Smooth muscle cell (in vitro differentiated cells): ENCODE measurements at regions not wholly inside any gene's neighbourhood (a gene's known extent, or its start where the extent isn't known, plus 50 kb on each side); places are given as distances from the start of the nearest gene placed in this dataset.

ENCODE experiments used
- DNase-seq: peaks from one replicate; lab custom pipeline; 2025; ENCODE audit not compliant: unreplicated experiment; lab: John Stamatoyannopoulos, UW
- H2AFZ ChIP-seq: fragments of 200-600 bp; sonication (generic); 2 replicates; pipeline ENCODE4 v1.6.0; 2016; ENCODE audit warnings: antibody characterized with exemption, low read depth, mild to moderate bottlenecking
- H3F3A ChIP-seq: fragments of 200-600 bp; sonication (generic); 2 replicates; pipeline ENCODE4 v1.6.0; 2017; ENCODE audit warnings: antibody characterized with exemption, low read depth
- H3K27ac ChIP-seq: fragments of 200-600 bp; sonication (generic); 2 replicates; pipeline ENCODE4 v1.5.1; 2016; ENCODE audit warnings: low read depth, mild to moderate bottlenecking
- H3K27me3 ChIP-seq: fragments of 200-600 bp; sonication (generic); 2 replicates; pipeline ENCODE4 v1.6.1; 2016; ENCODE audit warnings: low read depth, mild to moderate bottlenecking
- H3K36me3 ChIP-seq: fragments of 200-600 bp; sonication (generic); 2 replicates; pipeline ENCODE4 v1.5.1; 2016; ENCODE audit warnings: low read depth
- H3K4me1 ChIP-seq: fragments of 200-600 bp; sonication (generic); 2 replicates; pipeline ENCODE4 v1.5.1; 2016; ENCODE audit warnings: low read depth
- H3K4me2 ChIP-seq: fragments of 200-600 bp; sonication (generic); 2 replicates; pipeline ENCODE4 v1.6.0; 2016; ENCODE audit warnings: mild to moderate bottlenecking
- H3K4me3 ChIP-seq: fragments of 200-600 bp; sonication (generic); 2 replicates; pipeline ENCODE4 v1.5.1; 2016; ENCODE audit warnings: mild to moderate bottlenecking
- H3K79me2 ChIP-seq: fragments of 200-600 bp; sonication (generic); 2 replicates; pipeline ENCODE4 v1.6.0; 2016; ENCODE audit warnings: low read depth, mild to moderate bottlenecking
- H3K9ac ChIP-seq: fragments of 200-600 bp; sonication (generic); 2 replicates; pipeline ENCODE4 v1.6.0; 2016; ENCODE audit warnings: low read depth
- H3K9me3 ChIP-seq: fragments of 200-600 bp; sonication (generic); replicated peaks from 2 replicates; pipeline ENCODE4 v1.5.1; 2016; ENCODE audit warnings: low read depth
- H4K20me1 ChIP-seq: fragments of 200-600 bp; sonication (generic); 2 replicates; pipeline ENCODE4 v1.6.0; 2016; ENCODE audit warnings: low read depth
- CTCF ChIP-seq: fragments of 200-600 bp; sonication (generic); IDR thresholded peaks from 2 replicates; pipeline ENCODE4 v1.5.1; 2017; ENCODE audit warnings: borderline replicate concordance, mild to moderate bottlenecking, antibody characterized with exemption; ENCODE audit not compliant: insufficient read depth, poor library complexity, severe bottlenecking
- WGBS: methylation state at CpG from one replicate; pipeline ENCODE4 v1.1.7; 2016; ENCODE audit warnings: low lambda C conversion rate; 5-methylcytosine and 5-hydroxymethylcytosine counted together

- WGBS: 69% methylated on average over 4 of the region's 4 CpGs
- Histone ChIP-seq H3F3A (peaks cover 10% of the 10 kb centered on the region), H2AFZ (no peak overlapping the region), H3K27ac (peak overlapping the region; percentile 92), H4K20me1 (peaks cover 27% of the 10 kb centered on the region), H3K9me3 (no peaks in the 10 kb centered on the region), H3K4me2 (peak overlapping the region; percentile 29), H3K4me1 (peaks cover 5% of the 10 kb centered on the region), H3K79me2 (peaks cover 5% of the 10 kb centered on the region), H3K27me3 (no peaks in the 10 kb centered on the region), H3K4me3 (no peak overlapping the region), H3K36me3 (no peaks in the 10 kb centered on the region), H3K9ac (no peak overlapping the region)
- no peak for DNase-seq
- TF ChIP-seq CTCF: no peak
Measured at GRCh38 chr6:21680611-21681010, 87.1 kb downstream of the SOX4 start.

- no peak for TF ChIP-seq CTCF
- Histone ChIP-seq H3K9ac (no peak overlapping the region), H3K4me2 (no peak overlapping the region), H3K27ac (no peak overlapping the region), H3K9me3 (peaks cover 9% of the 10 kb centered on the region), H3K27me3 (no peaks in the 10 kb centered on the region), H3K79me2 (peaks cover 31% of the 10 kb centered on the region), H3K36me3 (peaks cover 4% of the 10 kb centered on the region), H4K20me1 (peaks cover 27% of the 10 kb centered on the region), H3F3A (no peaks in the 10 kb centered on the region), H3K4me1 (peaks cover 15% of the 10 kb centered on the region), H2AFZ (no peak overlapping the region), H3K4me3 (no peak overlapping the region)
- no peak for DNase-seq
Measured at GRCh38 chr6:21690489-21690888, 96.9 kb downstream of the SOX4 start.

GRCh38 chr6:21691685-21692346 lies 98.3 kb downstream of the SOX4 start:
- TF ChIP-seq CTCF: no peak
- Histone ChIP-seq H3F3A (no peaks in the 10 kb centered on the region), H3K79me2 (peaks cover 33% of the 10 kb centered on the region), H3K36me3 (peaks cover 4% of the 10 kb centered on the region), H3K4me1 (peaks cover 15% of the 10 kb centered on the region), H3K27me3 (no peaks in the 10 kb centered on the region), H3K9ac (no peak overlapping the region), H3K27ac (no peak overlapping the region), H4K20me1 (peaks cover 24% of the 10 kb centered on the region), H3K4me2 (no peak overlapping the region), H2AFZ (no peak overlapping the region), H3K4me3 (no peak overlapping the region), H3K9me3 (peaks cover 9% of the 10 kb centered on the region)
- no peak for DNase-seq
- WGBS: 71% methylated on average over 5 of the region's 5 CpGs

- WGBS: 57% methylated on average over 1 of the region's 1 CpG
Measured at GRCh38 chr6:21692721-21693120, 99.2 kb downstream of the SOX4 start.

More at GRCh38 chr6:21692721-21693120, 99.2 kb downstream of the SOX4 start:
- Histone ChIP-seq H3K9me3 (peaks cover 5% of the 10 kb centered on the region), H3K4me3 (no peak overlapping the region), H3K9ac (no peak overlapping the region), H3K4me2 (no peak overlapping the region), H3K27ac (no peak overlapping the region), H3F3A (no peaks in the 10 kb centered on the region), H2AFZ (no peak overlapping the region), H3K4me1 (peaks cover 15% of the 10 kb centered on the region), H3K79me2 (peaks cover 33% of the 10 kb centered on the region), H3K27me3 (no peaks in the 10 kb centered on the region), H4K20me1 (peaks cover 26% of the 10 kb centered on the region), H3K36me3 (peaks cover 4% of the 10 kb centered on the region)
- DNase-seq: no peak
- TF ChIP-seq CTCF: no peak
